HepG2 (cell line): ENCODE measurements at regions not wholly inside any gene's neighbourhood (a gene's known extent, or its start where the extent isn't known, plus 50 kb on each side); places are given as distances from the start of the nearest gene placed in this dataset.

Source experiments
- ATAC-seq: fragments of 200-7000 bp; cut with Tn5 transposase; 3 replicates; pipeline ENCODE4 v1.9.1; 2020; ENCODE audit warnings: mild to moderate bottlenecking, moderate library complexity
- BruUV-seq: library from RNA; stranded (reverse); fragments of 400-500 nt; replicated peaks from 2 replicates; lab custom pipeline; 2021; lab: Mats Ljungman, UMichigan
- CTCF ChIA-PET: fragments of 300-600 bp; formaldehyde crosslinking; extraction: SDS; loops from one replicate; lab custom pipeline; 2021; ENCODE audit warnings: low total read pairs, inconsistent platforms, low intra/inter-chr PET ratio; lab: Yijun Ruan, JAX
- POLR2A ChIA-PET: fragments of 350-600 bp; sonication (Branson Sonifier 250); formaldehyde crosslinking; loops from one replicate; lab custom pipeline; 2020; ENCODE audit warnings: antibody characterized with exemption, inconsistent platforms; lab: Yijun Ruan, JAX
- DNase-seq: peaks from one replicate; pipeline ENCODE4 v3.0.0-alpha.2; 2015; ENCODE audit warnings: low spot score
- FAIRE-seq: peaks from 3 replicates; lab custom pipeline; 2011; peaks lifted over from hg19 to GRCh38; lab: Jason Lieb, UNC
- H2AFZ ChIP-seq: one replicate; pipeline ENCODE4 v1.6.1; 2011; ENCODE audit warnings: low read length, inconsistent platforms
- H3K27ac ChIP-seq: fragments of 300-600 bp; 3 replicates; pipeline ENCODE4 v1.8.0; 2011; ENCODE audit warnings: mixed run types, mild to moderate bottlenecking, mixed read lengths, low read length, inconsistent platforms; ENCODE audit not compliant: insufficient read depth; ENCODE audit errors: extremely low read length
- H3K27me3 ChIP-seq, 2 experiments: fragments of 200-600 bp in 1 of 2; 2 replicates in 1 of 2; 3 replicates in 1 of 2; pipeline versions ENCODE4 v1.6.0 to v1.8.0; 2011; ENCODE audit warnings: low read length in 2 of 2, mild to moderate bottlenecking in 2 of 2, moderate library complexity in 2 of 2, inconsistent platforms in 1 of 2; ENCODE audit not compliant: insufficient read depth in 2 of 2, control insufficient read depth in 1 of 2
- H3K36me3 ChIP-seq, 2 experiments: fragments of 200-600 bp in 1 of 2; replicated peaks in 1 of 2; 2 replicates in 1 of 2; 3 replicates in 1 of 2; pipeline versions ENCODE4 v1.5.1 to v1.8.0; 2011; ENCODE audit warnings: low read length in 2 of 2, inconsistent platforms in 1 of 2; ENCODE audit not compliant: insufficient read depth in 2 of 2, control insufficient read depth in 1 of 2
- H3K4me1 ChIP-seq: 2 replicates; pipeline ENCODE4 v1.5.1; 2012; ENCODE audit warnings: low read length, inconsistent platforms; ENCODE audit not compliant: insufficient read depth
- H3K4me2 ChIP-seq: 2 replicates; pipeline ENCODE4 v1.6.0; 2011; ENCODE audit warnings: low read depth, low read length, inconsistent platforms
- H3K4me3 ChIP-seq, 3 experiments: fragments of 200-600 bp in 1 of 3; sonication (generic), shearing (Covaris generic) in 1 of 3; replicated peaks in 1 of 3; 2 replicates each; pipeline ENCODE4 v1.5.1; 2011 to 2016; ENCODE audit warnings: low read length in 3 of 3, inconsistent platforms in 2 of 3, low read depth in 2 of 3, mild to moderate bottlenecking in 2 of 3, control low read depth in 1 of 3, mixed read lengths in 1 of 3; ENCODE audit not compliant: insufficient read depth in 1 of 3
- H3K79me2 ChIP-seq: one replicate; pipeline ENCODE4 v1.6.1; 2011; ENCODE audit warnings: low read length, inconsistent platforms; ENCODE audit not compliant: insufficient read depth
- H3K9ac ChIP-seq: 2 replicates; pipeline ENCODE4 v1.6.0; 2011; ENCODE audit warnings: mild to moderate bottlenecking, low read depth, low read length, inconsistent platforms; ENCODE audit not compliant: insufficient read depth
- H3K9me3 ChIP-seq: 2 replicates; pipeline ENCODE4 v1.5.1; 2012; ENCODE audit warnings: mild to moderate bottlenecking, low read length
- H4K20me1 ChIP-seq: 2 replicates; pipeline ENCODE4 v1.6.0; 2011; ENCODE audit warnings: inconsistent platforms, mild to moderate bottlenecking, low read length, moderate library complexity; ENCODE audit not compliant: insufficient read depth
- MAFG ChIP-seq: sonication (generic); formaldehyde crosslinking; IDR thresholded peaks from 2 replicates; pipeline ENCODE4 v1.5.1; 2020; ENCODE audit warnings: mild to moderate bottlenecking, missing genetic modification reagents
- TAF1 ChIP-seq: sonication (generic); formaldehyde crosslinking; IDR thresholded peaks from 2 replicates; pipeline ENCODE4 v1.4.0; 2020; ENCODE audit warnings: missing genetic modification reagents
- ZNF703 ChIP-seq: sonication (generic); formaldehyde crosslinking; IDR thresholded peaks from 2 replicates; pipeline ENCODE4 v1.5.1; 2020; ENCODE audit warnings: missing genetic modification reagents, mild to moderate bottlenecking, moderate library complexity, borderline replicate concordance
- ZNF768 ChIP-seq: sonication (generic); formaldehyde crosslinking; IDR thresholded peaks from 2 replicates; pipeline ENCODE4 v1.4.0; 2020; ENCODE audit warnings: missing genetic modification reagents
- ZNF83 ChIP-seq: sonication (generic); formaldehyde crosslinking; IDR thresholded peaks from 2 replicates; pipeline ENCODE4 v1.4.0; 2020; ENCODE audit warnings: missing genetic modification reagents, mild to moderate bottlenecking, borderline replicate concordance
- WGBS: methylation state at CpG from one replicate; pipeline ENCODE4 v1.1.6; 2017; ENCODE audit warnings: low lambda C conversion rate; 5-methylcytosine and 5-hydroxymethylcytosine counted together
- in situ Hi-C: cut with HindIII; loops from 2 replicates; pipeline ENCODE4 v1.10.0; 2017; ENCODE audit warnings: low pct_unique_long_range_greater_than_20kb; ENCODE audit not compliant: extremely low pct_ligation_motif_present
- intact Hi-C: fragments of 100-400 bp; cut with micrococcal nuclease; formaldehyde crosslinking; loops from one replicate; pipeline ENCODE4 v1.10.0; 2022; ENCODE audit not compliant: unreplicated experiment
- TF ChIP-seq, protein P1 (sequence below): sonication (generic); formaldehyde crosslinking; IDR thresholded peaks from 2 replicates; pipeline ENCODE4 v1.4.0; 2020; ENCODE audit warnings: missing genetic modification reagents
- TF ChIP-seq, protein P2 (sequence below), 2 experiments: fragments of 450-650 bp in 1 of 2; sonication (generic) in 1 of 2; formaldehyde crosslinking; IDR thresholded peaks; 2 replicates each; pipeline versions ENCODE4 v1.5.0 to v1.8.0; 2020 to 2022; ENCODE audit warnings: mild to moderate bottlenecking in 1 of 2, missing genetic modification reagents in 1 of 2

DNA sequence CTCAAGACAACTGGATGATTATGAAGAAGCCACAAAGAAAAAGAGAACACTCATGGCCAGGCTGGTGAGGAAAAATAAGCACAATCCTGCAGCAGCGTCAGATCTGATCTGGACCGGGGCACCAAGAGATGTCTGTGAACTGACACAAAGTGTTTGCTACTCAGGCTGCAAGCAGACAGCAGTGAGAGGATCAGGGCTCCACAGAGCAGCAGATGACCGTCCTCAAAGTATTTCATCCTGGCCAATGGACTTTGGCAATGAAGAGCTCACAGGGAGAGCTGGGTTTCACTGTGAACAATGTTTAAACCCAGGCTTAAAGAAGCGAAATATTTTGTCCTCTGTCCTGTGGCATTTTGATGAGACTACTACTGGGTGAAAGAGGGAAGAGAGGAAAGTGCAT is 299.2 kb downstream of the GPATCH2 start (continued):
- TF ChIP-seq, protein P1, sequence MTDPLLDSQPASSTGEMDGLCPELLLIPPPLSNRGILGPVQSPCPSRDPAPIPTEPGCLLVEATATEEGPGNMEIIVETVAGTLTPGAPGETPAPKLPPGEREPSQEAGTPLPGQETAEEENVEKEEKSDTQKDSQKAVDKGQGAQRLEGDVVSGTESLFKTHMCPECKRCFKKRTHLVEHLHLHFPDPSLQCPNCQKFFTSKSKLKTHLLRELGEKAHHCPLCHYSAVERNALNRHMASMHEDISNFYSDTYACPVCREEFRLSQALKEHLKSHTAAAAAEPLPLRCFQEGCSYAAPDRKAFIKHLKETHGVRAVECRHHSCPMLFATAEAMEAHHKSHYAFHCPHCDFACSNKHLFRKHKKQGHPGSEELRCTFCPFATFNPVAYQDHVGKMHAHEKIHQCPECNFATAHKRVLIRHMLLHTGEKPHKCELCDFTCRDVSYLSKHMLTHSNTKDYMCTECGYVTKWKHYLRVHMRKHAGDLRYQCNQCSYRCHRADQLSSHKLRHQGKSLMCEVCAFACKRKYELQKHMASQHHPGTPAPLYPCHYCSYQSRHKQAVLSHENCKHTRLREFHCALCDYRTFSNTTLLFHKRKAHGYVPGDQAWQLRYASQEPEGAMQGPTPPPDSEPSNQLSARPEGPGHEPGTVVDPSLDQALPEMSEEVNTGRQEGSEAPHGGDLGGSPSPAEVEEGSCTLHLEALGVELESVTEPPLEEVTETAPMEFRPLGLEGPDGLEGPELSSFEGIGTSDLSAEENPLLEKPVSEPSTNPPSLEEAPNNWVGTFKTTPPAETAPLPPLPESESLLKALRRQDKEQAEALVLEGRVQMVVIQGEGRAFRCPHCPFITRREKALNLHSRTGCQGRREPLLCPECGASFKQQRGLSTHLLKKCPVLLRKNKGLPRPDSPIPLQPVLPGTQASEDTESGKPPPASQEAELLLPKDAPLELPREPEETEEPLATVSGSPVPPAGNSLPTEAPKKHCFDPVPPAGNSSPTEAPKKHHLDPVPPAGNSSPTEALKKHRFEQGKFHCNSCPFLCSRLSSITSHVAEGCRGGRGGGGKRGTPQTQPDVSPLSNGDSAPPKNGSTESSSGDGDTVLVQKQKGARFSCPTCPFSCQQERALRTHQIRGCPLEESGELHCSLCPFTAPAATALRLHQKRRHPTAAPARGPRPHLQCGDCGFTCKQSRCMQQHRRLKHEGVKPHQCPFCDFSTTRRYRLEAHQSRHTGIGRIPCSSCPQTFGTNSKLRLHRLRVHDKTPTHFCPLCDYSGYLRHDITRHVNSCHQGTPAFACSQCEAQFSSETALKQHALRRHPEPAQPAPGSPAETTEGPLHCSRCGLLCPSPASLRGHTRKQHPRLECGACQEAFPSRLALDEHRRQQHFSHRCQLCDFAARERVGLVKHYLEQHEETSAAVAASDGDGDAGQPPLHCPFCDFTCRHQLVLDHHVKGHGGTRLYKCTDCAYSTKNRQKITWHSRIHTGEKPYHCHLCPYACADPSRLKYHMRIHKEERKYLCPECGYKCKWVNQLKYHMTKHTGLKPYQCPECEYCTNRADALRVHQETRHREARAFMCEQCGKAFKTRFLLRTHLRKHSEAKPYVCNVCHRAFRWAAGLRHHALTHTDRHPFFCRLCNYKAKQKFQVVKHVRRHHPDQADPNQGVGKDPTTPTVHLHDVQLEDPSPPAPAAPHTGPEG (CRISPR knock-in tag): no peak
- TF ChIP-seq ZNF83: no peak

DNA sequence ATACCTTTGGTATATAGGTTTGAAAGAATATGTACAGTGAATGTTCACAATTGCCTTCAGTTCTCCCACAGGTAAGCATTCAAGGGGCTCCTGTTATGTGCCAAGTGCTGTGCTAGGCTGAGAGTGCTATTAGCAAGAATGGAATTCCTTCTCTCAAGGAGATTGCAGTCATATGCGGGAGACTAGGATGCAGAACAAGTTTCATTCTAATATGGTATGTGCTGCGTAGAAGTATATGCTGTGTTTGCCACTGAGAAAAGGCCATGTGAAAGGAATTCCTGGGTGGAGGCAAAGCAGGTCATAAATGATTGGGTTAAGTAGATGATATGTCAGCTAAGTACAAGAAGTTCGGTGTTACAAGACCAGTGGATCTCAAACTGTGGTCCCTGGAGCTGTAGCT is 303.0 kb downstream of the GPATCH2 start:
- no TSS peak for BruUV-seq

More for the DNA sequence above, 303.0 kb downstream of the GPATCH2 start:
- ATAC-seq (no peak), DNase-seq (no peak), FAIRE-seq (no peak)
- intact Hi-C loops (no loop called here), in situ Hi-C loops (no loop called here)
- POLR2A ChIA-PET: no interaction called here
- CTCF ChIA-PET: no interaction called here
- Histone ChIP-seq H3K9ac (no peak overlapping the region), H3K27me3 (no peaks in the 10 kb centered on the region), H3K79me2 (no peaks in the 10 kb centered on the region), H3K4me1 (no peaks in the 10 kb centered on the region), H3K4me2 (no peak overlapping the region), H3K4me3 (no peak overlapping the region), H4K20me1 (no peaks in the 10 kb centered on the region), H3K36me3 (no peaks in the 10 kb centered on the region), H3K9me3 (peaks cover 7% of the 10 kb centered on the region; the same call in 1 of the 2 replicates), H3K27ac (no peak overlapping the region), H2AFZ (no peak overlapping the region)
- WGBS: 5% methylated on average over 3 of the region's 3 CpGs
- no peak for TF ChIP-seq ZNF768 (CRISPR knock-in tag)
- TF ChIP-seq, protein P2, sequence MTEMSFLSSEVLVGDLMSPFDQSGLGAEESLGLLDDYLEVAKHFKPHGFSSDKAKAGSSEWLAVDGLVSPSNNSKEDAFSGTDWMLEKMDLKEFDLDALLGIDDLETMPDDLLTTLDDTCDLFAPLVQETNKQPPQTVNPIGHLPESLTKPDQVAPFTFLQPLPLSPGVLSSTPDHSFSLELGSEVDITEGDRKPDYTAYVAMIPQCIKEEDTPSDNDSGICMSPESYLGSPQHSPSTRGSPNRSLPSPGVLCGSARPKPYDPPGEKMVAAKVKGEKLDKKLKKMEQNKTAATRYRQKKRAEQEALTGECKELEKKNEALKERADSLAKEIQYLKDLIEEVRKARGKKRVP (CRISPR knock-in tag; IDR thresholded peaks at IDR 0.05): no peak
- TF ChIP-seq MAFG (CRISPR knock-in tag): no peak
- no peak for TF ChIP-seq TAF1 (CRISPR knock-in tag)
- TF ChIP-seq ZNF703 (CRISPR knock-in tag): no peak
- TF ChIP-seq, all 625 proteins: peak for 0
